HPDE6-E6E7 (cell line): ENCODE measurements at regions not wholly inside any gene's neighbourhood (a gene's known extent, or its start where the extent isn't known, plus 50 kb on each side); places are given as distances from the start of the nearest gene placed in this dataset.
"Not testable (repeated sequence)": the region's sequence is repeated elsewhere in the genome, so short reads cannot be mapped to it uniquely, and the experiment has no call there.

Source experiments
- DNase-seq: peaks from one replicate; pipeline ENCODE4 v3.0.0; 2011; ENCODE audit warnings: missing footprints; ENCODE audit errors: extremely low spot score

DNA sequence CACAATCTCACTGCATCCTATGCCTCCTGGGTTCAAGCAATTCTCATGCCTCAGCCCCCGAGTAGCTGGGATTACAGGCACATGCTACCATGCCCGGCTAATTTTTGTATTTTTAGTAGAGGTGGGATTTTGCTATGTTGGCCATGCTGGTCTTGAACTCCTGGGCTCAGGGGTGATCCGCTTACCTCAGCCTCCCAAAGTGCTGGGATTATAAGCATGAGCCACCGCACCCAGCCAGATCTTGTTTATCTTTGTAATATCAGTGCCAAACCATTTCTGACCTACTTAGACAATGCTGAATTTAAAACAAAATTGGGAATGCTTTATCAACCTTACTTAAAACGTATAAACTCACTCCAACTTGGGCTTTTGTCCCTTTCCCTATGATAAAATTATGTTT lies 103.7 kb upstream of the GBE1 start:
- not testable (repeated sequence) for DNase-seq

DNA sequence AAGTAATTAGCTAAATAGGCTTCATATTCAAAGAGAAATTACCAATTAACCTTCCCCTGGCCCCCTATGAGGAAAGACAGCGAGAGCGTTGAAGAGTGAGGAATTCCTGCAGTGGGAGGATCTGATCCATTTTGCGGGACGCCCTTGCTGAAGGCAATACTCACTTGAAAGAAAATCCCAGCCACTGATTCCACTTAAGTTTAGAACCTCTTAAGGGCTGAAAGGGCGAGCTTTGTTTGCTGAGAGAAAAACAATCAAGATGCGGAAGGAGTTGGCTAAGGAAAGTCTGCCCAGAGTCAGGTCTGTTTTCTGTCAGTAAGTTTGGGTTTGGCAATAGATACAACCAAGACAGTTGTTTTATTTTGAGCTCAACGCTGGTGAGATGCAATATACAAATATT lies 102.8 kb upstream of the GBE1 start:
- DNase-seq: no peak

DNA sequence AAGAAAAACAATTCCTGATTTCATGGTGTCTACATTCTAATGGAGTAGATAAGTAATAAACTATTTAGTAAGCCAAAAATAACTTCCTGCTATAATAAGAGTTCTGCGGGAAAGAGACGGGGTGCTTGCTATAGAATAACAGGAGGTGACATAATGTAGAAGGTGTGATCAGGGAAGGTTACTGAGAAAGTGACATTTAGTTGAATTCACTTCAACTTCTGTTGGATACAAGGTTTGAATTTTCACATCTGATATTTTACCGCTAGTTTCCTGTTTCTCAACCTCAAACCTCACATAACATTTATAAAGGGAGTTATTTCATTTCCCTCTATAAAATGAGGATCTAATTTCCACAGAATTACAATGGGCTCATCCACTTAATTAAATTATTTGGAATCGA lies 102.3 kb upstream of the GBE1 start:
- DNase-seq: no peak

DNA sequence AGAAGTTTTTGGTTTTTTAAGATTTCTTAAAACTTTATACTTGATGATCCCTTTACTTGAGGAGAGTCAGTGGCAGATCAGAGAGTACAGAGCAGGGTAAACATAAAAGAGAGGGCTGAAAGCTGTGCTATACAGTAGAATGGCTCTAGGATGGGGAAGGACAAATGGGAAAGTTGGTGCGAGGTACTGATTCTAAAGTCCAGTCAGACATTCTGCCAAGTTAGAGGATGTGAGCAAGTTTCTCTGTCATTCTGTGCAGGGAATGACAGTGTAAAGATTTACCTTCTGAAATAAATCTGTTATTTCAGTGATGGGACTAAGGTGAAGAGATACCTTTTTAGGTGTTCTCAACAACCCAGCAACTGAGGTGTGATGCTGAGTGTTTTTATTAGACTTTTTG lies 100.1 kb upstream of the GBE1 start:
- DNase-seq: no peak

DNA sequence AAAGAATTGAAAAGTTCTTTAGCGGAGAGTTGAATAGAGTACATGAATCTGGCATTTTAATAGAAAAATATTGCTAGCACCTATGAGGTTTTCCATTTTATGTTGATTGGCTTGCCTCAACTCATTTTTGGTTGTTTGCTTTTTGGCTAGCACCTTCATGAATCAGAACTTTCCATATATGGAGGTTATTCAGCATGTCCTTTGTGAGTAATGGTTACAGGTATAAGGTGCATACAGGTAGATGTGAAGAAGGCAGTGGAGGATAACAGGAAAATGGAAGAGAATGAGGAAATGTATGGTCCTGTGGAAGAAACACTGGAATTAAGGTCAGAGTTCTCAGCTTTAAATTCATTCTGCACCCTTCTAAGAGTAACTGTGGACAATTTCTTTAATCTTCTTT lies 98.1 kb upstream of the GBE1 start:
- no peak for DNase-seq

DNA sequence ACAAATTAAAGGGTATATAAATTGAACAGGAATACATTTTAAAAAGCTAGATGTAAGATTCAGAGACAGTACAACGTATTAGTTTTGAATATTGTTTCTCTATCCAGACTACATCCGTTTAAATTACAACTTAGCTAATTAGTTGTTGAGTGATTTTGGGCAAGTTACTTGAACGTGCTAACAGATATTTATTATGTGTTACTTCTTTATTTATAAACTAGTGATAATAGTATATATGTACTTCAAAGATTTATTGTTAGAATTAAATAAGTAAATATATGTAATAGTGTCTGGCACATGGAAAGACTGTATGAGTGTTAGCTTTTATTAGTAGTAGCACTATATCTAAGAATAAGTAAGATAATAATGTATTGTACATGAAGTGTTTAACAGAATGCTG lies 92.0 kb upstream of the GBE1 start:
- DNase-seq: no peak

DNA sequence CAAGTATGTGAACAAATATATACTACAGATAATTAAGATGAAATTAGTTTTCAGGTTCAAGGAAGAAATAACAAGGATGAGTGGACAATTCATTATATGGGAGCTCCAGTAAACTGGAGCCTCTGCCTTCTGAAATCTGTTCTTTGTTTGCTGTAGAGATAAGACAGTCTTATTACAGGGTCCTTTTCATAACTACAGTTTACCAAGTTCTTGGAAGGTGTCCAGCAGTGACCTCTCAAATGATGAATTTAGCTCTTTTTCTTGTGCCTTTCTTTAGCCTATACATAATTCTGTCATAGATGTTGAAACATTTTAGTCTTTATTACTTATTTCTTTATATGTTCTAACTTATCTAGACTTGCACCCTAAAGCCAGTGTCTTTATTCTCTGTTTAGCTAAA lies 89.7 kb upstream of the GBE1 start:
- DNase-seq: no peak

DNA sequence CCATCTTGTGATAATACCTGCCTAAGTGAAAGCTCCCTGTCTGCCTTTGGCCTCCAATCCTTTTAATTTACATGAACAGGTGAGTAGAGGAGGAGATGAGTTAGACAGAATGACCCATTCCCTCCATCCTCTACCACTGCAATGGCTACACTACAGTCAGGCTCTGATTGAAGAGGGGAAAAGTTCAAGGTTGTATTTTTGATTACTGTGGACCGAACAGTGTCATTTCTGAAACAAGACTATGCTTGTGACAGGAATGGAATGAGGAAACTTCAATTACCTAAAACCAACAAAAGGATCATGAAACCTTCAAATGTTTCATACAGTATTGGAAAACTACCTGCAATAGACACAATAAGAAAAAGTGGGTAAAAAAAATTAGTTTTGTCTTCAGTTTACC lies 85.5 kb upstream of the GBE1 start:
- DNase-seq: no peak

DNA sequence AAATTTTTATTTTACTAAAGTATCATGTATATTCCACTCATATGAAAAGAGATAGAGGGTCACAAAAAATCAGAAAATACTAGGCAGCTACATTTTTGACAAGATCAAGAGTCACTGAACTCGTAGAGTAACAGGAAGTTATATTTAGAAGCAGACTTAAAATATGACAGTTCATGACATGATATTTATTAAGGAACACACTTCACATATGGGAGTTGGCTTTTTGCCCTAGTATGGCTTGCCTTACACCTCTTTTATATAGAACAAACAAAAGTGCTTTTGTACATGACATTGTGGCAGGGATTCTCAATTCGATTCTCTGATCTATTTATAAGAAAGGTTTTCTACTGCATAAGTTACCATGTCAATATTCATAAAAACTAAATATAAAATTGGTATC lies 80.1 kb upstream of the GBE1 start:
- DNase-seq: no peak

DNA sequence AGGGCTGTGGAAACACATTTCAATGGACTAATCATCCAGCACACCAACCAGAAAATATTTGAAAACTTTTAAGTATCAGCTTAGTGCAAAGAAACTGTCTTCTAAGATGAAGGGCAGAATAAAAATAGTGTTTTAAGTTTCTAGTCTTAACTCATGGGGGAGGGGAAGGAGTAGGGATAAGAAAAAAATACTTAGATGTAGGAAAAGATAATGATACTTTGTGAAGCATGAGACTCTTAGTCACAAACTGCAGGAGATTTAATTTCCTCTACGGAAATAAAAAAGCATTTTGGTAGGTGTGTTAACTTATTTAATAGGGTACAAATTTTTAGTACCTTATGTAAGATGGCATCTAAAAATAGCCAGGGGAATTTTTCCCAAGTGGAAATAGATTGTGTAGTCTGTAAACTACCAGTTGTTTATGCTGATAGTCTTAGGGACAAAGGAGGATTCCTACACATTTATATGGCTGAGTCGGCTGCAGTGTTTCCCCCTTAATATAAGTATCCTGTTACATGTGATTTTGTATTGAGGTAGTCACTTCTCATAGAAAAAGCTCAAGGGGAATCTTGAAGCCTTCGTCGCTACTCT lies 78.2 kb upstream of the GBE1 start:
- no peak for DNase-seq

DNA sequence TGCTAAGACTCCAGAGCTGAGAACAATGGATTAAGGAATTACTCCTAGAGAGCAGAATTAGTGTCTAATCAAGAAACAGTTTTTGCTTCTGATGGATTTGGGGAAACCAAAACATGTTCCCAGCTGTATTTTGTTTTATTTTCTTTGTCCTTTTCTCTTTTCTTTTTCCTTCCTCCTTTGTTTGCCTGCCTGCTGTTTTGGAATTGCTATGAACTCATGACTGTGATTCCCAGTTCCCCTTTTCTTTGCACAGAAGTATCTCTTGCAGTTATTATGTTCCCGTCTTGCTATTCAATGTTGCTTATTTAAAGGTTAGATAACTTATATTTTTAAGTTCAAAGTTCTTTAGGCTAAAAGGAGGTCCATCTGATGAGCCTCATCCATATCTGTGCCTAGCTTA lies 77.0 kb upstream of the GBE1 start:
- no peak for DNase-seq

DNA sequence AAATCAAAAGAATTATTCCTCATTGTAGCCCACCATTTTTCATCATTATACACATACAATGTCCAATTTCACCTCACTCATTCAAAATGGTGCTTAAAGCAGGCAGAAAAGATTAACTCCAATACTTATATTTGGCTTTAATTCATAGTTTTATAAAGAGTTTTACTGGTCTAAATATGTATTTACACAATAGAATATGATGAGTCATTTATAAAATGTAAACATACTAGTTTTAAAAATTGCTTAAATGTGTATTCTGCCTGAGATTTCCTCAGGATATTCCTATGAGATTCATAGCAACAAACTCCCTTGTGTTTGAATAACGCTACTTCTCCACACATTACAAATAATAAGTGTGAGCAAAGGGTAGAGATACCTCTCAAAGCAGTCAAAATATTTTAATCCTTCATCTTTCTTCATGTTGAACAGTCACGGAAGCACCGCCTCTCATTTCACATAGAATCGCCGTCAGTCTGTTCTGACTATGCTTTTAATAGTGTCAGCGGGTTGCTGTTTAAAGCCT lies 75.7 kb upstream of the GBE1 start:
- DNase-seq: no peak

DNA sequence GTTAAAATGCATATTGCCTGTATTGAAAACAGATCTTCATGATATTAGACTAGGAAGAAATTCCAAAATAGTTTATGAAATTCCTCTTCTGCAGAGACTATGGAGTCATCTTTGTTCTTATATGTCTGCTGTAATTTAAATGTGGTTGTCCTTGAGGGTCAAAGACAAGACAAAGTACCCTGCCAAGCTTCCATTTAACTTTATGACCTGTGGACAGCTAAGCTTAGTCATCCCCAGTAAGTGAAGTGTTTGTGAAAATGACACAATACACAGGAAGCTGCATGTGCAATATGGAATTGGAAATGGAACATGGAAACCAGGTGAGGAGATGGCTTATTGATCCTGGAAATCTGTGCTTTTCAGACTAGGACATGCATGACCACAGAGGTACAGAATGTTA lies 68.5 kb upstream of the GBE1 start:
- no peak for DNase-seq

DNA sequence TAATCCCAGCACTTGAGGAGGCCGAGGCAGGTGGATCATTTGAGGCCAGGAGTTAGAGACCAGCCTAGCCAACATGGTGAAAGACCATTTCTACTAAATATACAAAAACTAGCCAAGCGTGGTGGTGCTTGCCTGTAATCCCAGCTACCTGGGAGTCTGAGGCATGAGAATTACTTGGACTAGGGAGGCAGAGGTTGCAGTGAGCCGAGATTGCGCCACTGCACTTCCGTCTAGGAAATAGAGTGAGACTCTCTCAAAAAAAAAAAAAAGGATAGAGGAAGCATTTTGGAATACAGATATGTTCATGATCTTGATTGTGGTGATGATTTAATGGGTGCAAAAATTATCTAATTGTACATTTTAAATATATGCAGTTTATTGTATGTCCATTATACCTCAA lies 67.8 kb upstream of the GBE1 start:
- not testable (repeated sequence) for DNase-seq

DNA sequence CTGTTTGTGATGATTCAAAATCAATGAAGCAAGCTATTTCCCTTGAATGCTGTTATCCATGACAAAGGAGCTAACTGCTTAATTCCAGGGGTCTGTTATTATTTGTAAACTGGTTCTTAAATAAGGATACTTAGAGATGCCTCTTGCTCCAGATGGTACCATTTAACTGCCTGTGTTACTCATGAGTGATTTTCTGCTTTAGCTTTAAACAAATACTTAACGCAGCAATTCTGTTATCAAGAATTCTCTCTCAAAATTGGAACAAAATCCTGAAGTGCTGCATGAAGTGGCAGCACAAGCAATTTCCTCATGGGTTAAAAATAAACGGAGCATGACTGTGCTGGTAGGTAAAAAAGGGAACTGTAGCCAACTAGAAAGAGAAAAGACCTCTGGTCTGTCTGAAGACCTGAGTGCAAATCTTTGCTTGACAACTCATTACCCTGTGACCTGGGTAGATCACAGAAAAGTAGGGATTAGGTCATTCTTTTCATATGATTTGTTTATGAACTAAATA lies 62.5 kb upstream of the GBE1 start:
- DNase-seq: no peak

DNA sequence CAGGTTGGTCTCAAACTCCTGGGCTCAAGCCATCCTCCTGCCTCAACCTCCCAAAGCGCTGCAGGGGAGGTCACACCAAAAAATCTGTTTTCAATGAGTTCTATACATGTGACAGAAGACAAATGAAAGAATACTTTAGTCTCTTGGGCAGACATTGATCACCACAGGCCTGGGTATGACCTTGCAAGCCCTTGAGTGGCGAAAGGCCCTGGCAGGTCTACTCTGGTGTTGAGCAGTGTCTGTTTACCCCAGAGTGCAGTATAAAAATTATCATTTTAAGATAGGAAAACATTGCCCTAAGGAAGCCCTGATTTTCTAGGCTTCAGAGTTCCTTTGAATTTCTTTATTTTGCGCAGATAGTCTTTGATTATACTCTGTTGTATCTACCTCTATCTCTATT lies 61.6 kb upstream of the GBE1 start:
- no peak for DNase-seq

DNA sequence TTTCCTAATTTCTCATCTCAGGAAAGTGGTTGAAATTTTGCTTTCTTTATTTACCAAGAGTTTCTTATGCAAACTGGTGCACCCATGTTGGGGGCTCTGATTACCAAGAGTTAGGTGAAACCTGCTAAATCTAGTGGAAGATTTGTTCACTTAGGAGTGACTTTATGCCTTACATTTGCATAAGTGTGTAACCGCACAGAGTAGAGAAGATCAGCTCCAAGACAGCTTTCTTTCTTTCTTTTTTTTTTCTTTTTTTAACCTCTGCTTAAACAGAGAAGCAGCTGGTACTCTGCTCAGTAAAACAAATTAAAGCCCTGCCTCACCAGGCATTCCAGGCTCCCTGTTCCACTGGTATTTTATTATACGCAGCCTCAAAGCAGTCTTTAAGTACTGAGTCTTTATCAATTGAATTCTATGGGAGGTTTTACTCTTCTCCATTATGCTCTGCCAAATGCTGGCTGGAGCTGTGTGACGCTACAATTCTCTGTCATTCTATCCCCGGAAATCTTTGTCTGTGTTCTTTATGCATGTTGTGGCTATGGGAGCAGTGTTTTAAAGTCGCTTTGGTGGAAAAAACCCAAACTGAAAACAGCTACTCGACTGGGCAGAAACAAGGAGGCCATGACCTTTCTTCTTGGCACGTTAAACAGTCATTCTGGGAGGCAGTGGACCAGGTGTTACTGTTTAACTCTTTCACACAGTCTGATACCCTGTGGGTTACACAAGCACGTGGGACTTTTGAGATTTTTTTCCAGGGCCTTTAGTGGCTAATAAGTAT lies 55.2 kb upstream of the GBE1 start:
- DNase-seq: no peak

DNA sequence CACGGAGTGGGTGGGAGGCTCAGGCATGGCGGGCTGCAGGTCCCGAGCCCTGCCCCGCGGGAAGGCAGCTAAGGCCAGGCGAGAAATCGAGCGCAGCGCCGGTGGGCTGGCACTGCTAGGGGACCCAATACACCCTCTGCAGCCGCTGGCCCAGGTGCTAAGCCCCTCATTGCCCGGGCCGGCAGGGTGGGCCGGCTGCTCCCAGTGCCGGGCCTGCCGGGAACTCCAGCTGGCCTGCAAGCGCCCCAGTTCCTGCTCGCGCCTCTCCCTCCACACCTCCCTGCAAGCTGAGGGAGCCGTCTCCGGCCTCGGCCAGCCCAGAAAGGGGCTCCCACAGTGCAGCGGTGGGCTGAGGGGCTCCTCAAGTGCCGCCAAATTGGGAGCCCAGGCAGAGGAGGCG lies 50.7 kb upstream of the GBE1 start:
- not testable (repeated sequence) for DNase-seq
